ENCODE measurements at regions not wholly inside any gene's neighbourhood (a gene's known extent, or its start where the extent isn't known, plus 50 kb on each side); places are given as distances from the start of the nearest gene placed in this dataset.

DNA sequence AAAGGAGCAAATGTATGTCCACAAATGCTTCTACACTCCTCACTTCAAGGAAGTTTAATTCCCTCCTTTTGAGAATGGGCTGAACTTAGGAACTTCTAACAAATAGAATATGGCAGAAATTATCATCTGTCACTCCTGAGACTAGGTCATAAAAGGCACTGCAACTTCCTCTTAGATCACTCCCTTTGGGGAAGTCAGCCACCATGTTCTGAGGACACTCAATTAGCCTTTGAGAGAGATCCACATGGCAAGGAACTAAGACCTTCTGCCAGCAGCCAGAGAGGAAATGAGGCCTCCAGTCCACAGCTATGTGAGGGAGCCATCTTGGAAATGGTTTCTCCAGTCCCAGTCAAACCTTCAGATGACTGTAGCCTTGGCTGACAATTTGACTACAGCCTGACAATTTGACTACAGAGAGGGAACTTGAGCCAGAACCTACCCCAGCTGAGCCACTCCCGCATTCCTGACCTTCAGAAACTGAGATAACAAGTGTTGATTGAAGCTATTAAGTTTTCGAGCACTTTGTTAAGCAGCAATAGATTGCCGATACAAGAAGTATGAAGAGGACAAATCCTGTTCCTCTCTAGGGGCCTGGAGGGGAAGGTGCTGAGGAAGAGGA, 113.4 kb upstream of the SEC14L1 start:
- no peak for DNase-seq (ENCODE audit: low read depth)
- TF ChIP-seq, protein P1, sequence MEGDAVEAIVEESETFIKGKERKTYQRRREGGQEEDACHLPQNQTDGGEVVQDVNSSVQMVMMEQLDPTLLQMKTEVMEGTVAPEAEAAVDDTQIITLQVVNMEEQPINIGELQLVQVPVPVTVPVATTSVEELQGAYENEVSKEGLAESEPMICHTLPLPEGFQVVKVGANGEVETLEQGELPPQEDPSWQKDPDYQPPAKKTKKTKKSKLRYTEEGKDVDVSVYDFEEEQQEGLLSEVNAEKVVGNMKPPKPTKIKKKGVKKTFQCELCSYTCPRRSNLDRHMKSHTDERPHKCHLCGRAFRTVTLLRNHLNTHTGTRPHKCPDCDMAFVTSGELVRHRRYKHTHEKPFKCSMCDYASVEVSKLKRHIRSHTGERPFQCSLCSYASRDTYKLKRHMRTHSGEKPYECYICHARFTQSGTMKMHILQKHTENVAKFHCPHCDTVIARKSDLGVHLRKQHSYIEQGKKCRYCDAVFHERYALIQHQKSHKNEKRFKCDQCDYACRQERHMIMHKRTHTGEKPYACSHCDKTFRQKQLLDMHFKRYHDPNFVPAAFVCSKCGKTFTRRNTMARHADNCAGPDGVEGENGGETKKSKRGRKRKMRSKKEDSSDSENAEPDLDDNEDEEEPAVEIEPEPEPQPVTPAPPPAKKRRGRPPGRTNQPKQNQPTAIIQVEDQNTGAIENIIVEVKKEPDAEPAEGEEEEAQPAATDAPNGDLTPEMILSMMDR (IDR thresholded peaks at IDR 0.05; ENCODE audit: low read length, missing control alignments), result no peak

DNA sequence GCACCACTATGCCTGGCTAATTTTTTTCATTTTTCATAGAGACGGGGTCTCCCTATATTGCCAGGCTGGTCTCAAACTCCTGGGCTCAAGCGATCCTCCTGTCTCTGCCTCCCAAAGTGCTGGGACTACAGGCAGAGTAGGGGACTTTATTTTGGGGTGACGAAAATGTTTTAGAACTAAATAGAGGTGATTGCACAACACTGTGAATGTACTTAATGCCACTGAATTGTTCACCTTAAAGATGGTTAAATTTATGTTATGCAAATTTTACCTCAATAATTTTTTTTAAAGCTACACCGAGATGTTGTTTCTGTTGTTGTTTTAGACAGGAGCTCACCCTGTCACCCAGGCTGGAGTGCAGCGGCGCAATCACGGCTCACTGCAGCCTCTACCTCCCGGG, 111.9 kb upstream of the SEC14L1 start:
- TF ChIP-seq, protein P1 (IDR thresholded peaks at IDR 0.05; ENCODE audit: low read length, missing control alignments), result no peak

More for the DNA sequence above, 113.4 kb upstream of the SEC14L1 start:
- no peak overlapping the region for H3K4me3 ChIP-seq (replicated peaks; ENCODE audit: low read depth, low read length)

DNA sequence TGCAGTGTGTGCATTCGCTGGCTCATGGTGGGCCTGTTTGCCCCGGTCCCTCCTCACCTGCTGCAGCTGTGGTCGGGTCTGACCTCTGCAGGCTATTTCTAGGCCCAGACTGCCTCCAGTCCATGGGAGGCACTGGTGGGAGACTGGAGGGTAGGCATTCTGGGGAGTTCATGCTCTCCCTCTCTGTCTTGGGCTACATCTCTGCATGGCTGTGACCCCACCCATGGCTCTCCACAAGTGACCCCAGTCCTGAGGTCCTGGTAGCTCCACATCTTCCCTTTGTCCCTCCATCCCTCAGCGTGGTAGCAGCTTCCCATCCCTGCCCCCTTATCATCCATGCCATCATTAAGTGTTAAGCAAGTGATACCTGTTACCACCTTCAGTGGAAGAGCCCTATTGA, 107.8 kb upstream of the SEC14L1 start:
- TF ChIP-seq, protein P1 (IDR thresholded peaks at IDR 0.05; ENCODE audit: low read length, missing control alignments), result no peak
- H3K4me3 ChIP-seq (replicated peaks; ENCODE audit: low read depth, low read length), result no peak overlapping the region
- DNase-seq (ENCODE audit: low read depth), result no peak

More for the DNA sequence above, 111.9 kb upstream of the SEC14L1 start:
- DNase-seq (ENCODE audit: low read depth), result no peak
- no peak overlapping the region for H3K4me3 ChIP-seq (replicated peaks; ENCODE audit: low read depth, low read length)

DNA sequence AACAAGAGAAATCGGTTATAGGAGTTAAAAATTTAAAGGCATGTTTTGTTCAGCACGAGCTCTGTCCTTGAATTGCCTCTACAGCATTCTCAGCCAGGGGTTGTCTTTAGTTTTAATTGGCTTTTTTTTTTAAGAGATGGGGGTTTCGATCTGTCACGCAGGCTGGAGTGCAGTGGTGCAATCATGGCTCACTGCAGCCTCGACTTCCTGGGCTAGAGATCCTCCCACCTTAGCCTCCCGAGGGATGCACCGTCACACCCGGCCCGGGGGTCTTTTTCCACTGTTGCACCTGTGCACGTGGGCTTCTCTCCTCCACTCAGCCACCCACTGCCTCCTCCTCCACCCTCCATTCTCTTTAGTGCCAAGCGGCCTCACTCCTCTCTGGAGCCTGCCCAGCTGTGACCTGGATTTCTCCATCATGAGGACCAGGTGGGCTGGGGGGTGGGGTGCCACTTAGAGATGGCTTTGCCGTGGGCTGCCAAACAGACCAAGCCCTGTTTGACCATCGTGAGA, 106.8 kb upstream of the SEC14L1 start:
- DNase-seq (ENCODE audit: low read depth), result no peak
- no peak overlapping the region for H3K4me3 ChIP-seq (replicated peaks; ENCODE audit: low read depth, low read length)
- TF ChIP-seq, protein P1 (IDR thresholded peaks at IDR 0.05; ENCODE audit: low read length, missing control alignments), result no peak

- H3K4me3 ChIP-seq (replicated peaks; ENCODE audit: low read depth, low read length), result no peak overlapping the region
- no peak for DNase-seq (ENCODE audit: low read depth)
- TF ChIP-seq, protein P1 (IDR thresholded peaks at IDR 0.05; ENCODE audit: low read length, missing control alignments), result no peak
Measured at GRCh38 chr17:77034677-77035424, 105.9 kb upstream of the SEC14L1 start.

- TF ChIP-seq, protein P1 (IDR thresholded peaks at IDR 0.05; ENCODE audit: low read length, missing control alignments), result no peak
- no peak for DNase-seq (ENCODE audit: low read depth)
- no peak overlapping the region for H3K4me3 ChIP-seq (replicated peaks; ENCODE audit: low read depth, low read length)
Measured at GRCh38 chr17:77035526-77035925, 105.2 kb upstream of the SEC14L1 start.
